ENCODE measurements at regions not wholly inside any gene's neighbourhood (a gene's known extent, or its start where the extent isn't known, plus 50 kb on each side); places are given as distances from the start of the nearest gene placed in this dataset.

- TF ChIP-seq CTCF (IDR thresholded peaks at IDR 0.05) (no peak), POLR2A (IDR thresholded peaks at IDR 0.05) (peak in 1 of 4 donors; percentile 30), POLR2AphosphoS5 (IDR thresholded peaks at IDR 0.05) (peak; percentile 75 to 96)
These were observed 125.1 kb downstream of the ETS2 start for GRCh38 chr21:38930853-38931252.

Data from upper lobe of left lung (tissue), 4 donors.